Neural progenitor cell (in vitro differentiated cells): ENCODE measurements at regions not wholly inside any gene's neighbourhood (a gene's known extent, or its start where the extent isn't known, plus 50 kb on each side); places are given as distances from the start of the nearest gene placed in this dataset.
"Not testable (repeated sequence)": the region's sequence is repeated elsewhere in the genome, so short reads cannot be mapped to it uniquely, and the experiment has no call there.

Experiments used
- DNase-seq: peaks from one replicate; pipeline ENCODE4 v3.0.0-alpha.2; 2016; ENCODE audit warnings: low spot score
- H2AFZ ChIP-seq: fragments of 200-600 bp; sonication (generic); replicated peaks from 2 replicates; pipeline ENCODE4 v1.6.1; 2016; ENCODE audit warnings: antibody characterized with exemption
- H3F3A ChIP-seq: fragments of 200-600 bp; sonication (generic); 2 replicates; pipeline ENCODE4 v1.6.1; 2016; ENCODE audit warnings: antibody characterized with exemption, low read depth
- H3K27ac ChIP-seq: fragments of 200-600 bp; sonication (generic); 2 replicates; pipeline ENCODE4 v1.5.1; 2016; ENCODE audit warnings: mild to moderate bottlenecking
- H3K27me3 ChIP-seq: fragments of 200-600 bp; sonication (generic); 2 replicates; pipeline ENCODE4 v1.6.1; 2016; ENCODE audit warnings: mild to moderate bottlenecking, moderate library complexity
- H3K36me3 ChIP-seq: fragments of 200-600 bp; sonication (generic); 2 replicates; pipeline ENCODE4 v1.5.1; 2016
- H3K4me1 ChIP-seq: fragments of 200-600 bp; sonication (generic); 2 replicates; pipeline ENCODE4 v1.6.1; 2016; ENCODE audit warnings: mixed run types
- H3K4me2 ChIP-seq: fragments of 200-600 bp; sonication (generic); 2 replicates; pipeline ENCODE4 v1.6.1; 2016
- H3K4me3 ChIP-seq: fragments of 200-600 bp; sonication (generic); 2 replicates; pipeline ENCODE4 v1.5.1; 2016
- H3K79me2 ChIP-seq: fragments of 200-600 bp; sonication (generic); 2 replicates; pipeline ENCODE4 v1.6.1; 2016; ENCODE audit warnings: low read depth
- H3K9ac ChIP-seq: fragments of 200-600 bp; sonication (generic); 2 replicates; pipeline ENCODE4 v1.6.1; 2016
- H3K9me3 ChIP-seq: fragments of 200-600 bp; sonication (generic); 2 replicates; pipeline ENCODE4 v1.5.1; 2016; ENCODE audit warnings: low read depth
- H4K20me1 ChIP-seq: fragments of 200-600 bp; sonication (generic); 2 replicates; pipeline ENCODE4 v1.6.1; 2016; ENCODE audit warnings: low read depth
- H3K27ac Mint-ChIP-seq: 3 replicates; pipeline ENCODE4 v1.8.0; 2021; ENCODE audit warnings: mixed read lengths
- H3K27me3 Mint-ChIP-seq: 2 replicates; pipeline ENCODE4 v1.8.0; 2022; ENCODE audit warnings: low read depth, mild to moderate bottlenecking, inconsistent platforms, moderate library complexity, mixed read lengths; ENCODE audit not compliant: insufficient read depth
- H3K36me3 Mint-ChIP-seq: 3 replicates; pipeline ENCODE4 v1.8.0; 2021; ENCODE audit warnings: mixed read lengths
- H3K4me1 Mint-ChIP-seq: 3 replicates; pipeline ENCODE4 v1.8.0; 2021; ENCODE audit warnings: mixed read lengths
- H3K4me3 Mint-ChIP-seq: 3 replicates; pipeline ENCODE4 v1.8.0; 2021; ENCODE audit warnings: mild to moderate bottlenecking, moderate library complexity, mixed read lengths
- H3K9me3 Mint-ChIP-seq: 3 replicates; pipeline ENCODE4 v1.8.0; 2020; ENCODE audit warnings: mixed read lengths
- EZH2 ChIP-seq: fragments of 200-600 bp; sonication (generic); IDR thresholded peaks from 2 replicates; pipeline ENCODE4 v1.6.1; 2017; ENCODE audit warnings: antibody characterized with exemption, mild to moderate bottlenecking, moderate library complexity
- EZH2phosphoT487 ChIP-seq: fragments of 200-600 bp; sonication (generic); IDR thresholded peaks from 2 replicates; pipeline ENCODE4 v1.6.1; 2017; ENCODE audit warnings: antibody characterized with exemption
- TF ChIP-seq, protein P1 (sequence below): fragments of 200-600 bp; sonication (generic); IDR thresholded peaks from 2 replicates; pipeline ENCODE4 v1.5.1; 2017; ENCODE audit warnings: antibody characterized with exemption, mild to moderate bottlenecking

DNA sequence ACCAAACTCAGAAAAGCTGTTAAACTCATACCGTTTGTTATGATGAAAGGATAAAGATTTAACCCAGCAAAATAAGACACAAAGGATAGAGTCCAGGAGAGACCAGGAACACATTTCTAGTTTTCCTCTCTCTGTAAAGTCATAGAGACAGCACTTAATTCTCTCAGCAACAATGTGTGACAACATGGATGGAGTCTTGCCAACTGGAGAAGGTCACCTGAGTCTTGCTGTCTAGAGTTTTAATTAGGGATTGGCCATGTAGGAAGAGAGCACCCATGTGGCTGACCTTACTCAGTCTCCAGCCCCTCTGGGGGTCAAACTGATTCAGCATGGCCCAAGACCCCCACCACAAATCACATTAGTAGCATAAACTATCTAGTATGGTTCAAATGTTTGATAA, 151.0 kb upstream of the ATF7IP start:
- Histone ChIP-seq H3K9me3 (no peaks in the 10 kb centered on the region), H3K36me3 (no peaks in the 10 kb centered on the region), H3K9ac (no peak overlapping the region), H3K4me3 (no peak overlapping the region), H2AFZ (no peak overlapping the region), H3K4me1 (peaks cover 45% of the 10 kb centered on the region), H3K27me3 (no peaks in the 10 kb centered on the region), H3F3A (peaks cover 29% of the 10 kb centered on the region), H4K20me1 (no peaks in the 10 kb centered on the region), H3K4me2 (no peak overlapping the region), H3K79me2 (no peaks in the 10 kb centered on the region), H3K27ac (no peak overlapping the region)
- no peak for DNase-seq
- H3K9me3 Mint-ChIP-seq = no peaks in the 10 kb centered on the region
- TF ChIP-seq EZH2phosphoT487 (no peak), EZH2 (no peak)
- TF ChIP-seq, protein P1, sequence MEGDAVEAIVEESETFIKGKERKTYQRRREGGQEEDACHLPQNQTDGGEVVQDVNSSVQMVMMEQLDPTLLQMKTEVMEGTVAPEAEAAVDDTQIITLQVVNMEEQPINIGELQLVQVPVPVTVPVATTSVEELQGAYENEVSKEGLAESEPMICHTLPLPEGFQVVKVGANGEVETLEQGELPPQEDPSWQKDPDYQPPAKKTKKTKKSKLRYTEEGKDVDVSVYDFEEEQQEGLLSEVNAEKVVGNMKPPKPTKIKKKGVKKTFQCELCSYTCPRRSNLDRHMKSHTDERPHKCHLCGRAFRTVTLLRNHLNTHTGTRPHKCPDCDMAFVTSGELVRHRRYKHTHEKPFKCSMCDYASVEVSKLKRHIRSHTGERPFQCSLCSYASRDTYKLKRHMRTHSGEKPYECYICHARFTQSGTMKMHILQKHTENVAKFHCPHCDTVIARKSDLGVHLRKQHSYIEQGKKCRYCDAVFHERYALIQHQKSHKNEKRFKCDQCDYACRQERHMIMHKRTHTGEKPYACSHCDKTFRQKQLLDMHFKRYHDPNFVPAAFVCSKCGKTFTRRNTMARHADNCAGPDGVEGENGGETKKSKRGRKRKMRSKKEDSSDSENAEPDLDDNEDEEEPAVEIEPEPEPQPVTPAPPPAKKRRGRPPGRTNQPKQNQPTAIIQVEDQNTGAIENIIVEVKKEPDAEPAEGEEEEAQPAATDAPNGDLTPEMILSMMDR = no peak
- no peaks in the 10 kb centered on the region for H3K36me3 Mint-ChIP-seq
- H3K4me1 Mint-ChIP-seq = peaks cover 28% of the 10 kb centered on the region
- no peak overlapping the region for H3K27ac Mint-ChIP-seq
- no peak overlapping the region for H3K4me3 Mint-ChIP-seq
- no peaks in the 10 kb centered on the region for H3K27me3 Mint-ChIP-seq

DNA sequence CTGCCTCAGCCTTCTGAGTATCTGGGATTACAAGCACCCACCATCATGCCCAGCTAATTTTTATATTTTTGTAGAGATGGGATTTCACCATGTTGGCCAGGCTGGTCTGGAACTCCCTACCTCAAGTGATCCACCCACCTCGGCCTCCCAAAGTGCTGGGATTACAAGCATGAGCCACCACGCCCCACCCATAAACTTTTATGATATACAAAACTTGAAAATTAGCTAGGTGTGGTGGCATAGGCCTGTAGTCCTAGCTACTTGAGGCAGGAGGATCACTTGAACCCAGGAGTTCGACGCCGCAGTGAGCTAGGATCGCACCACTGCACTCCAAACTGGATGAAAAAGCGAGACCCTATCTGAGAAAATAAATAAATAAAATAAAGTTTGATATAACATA, 149.5 kb upstream of the ATF7IP start:
- not testable (repeated sequence) for H2AFZ ChIP-seq, H3K27me3 Mint-ChIP-seq, H3K4me2 ChIP-seq

DNA sequence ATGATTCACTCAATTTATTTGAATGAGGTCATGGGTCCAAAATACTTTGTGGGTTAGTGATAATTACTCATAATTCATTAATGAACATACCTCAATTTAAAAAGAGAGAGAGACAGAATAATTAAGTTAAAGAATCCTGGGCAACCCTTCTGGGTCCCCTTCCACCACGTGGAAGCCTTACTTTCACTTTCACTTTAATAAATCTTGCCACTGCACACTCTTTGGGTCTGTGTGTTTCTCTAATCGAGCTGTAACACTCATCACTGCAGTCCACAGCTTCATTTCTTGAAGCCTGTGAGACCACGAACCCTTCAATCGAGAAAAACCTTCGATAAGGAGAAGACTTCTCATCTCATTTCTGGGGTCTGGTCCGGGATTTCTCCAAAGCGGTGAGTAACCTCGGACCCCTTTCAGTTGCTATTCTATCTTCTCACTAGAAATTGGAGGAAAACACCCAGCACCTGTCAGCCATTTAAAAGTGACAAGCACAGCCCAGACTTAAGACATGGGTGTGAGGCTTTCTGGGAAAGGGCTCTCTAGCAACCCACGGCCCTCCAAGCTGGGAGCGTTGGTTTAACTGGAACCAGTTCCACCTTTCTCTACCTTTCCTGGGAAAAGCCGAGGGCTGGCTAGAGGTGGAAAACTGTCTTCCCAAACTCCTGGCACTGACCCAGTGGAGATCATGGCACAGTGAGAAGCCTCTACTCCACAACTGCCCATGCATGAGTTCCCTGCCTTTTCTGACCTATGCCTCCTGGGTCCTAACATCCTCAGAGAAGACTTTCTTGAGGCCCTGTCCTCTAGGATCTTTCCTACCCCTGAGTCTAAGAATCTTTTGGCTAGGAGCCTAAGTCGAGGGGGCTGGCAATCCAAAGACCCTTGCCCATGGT, 148.8 kb upstream of the ATF7IP start:
- no peak overlapping the region for H3K4me3 ChIP-seq
- H3K4me2 ChIP-seq = no peak overlapping the region
- no peaks in the 10 kb centered on the region for H3K36me3 ChIP-seq
- Mint-ChIP-seq H3K36me3 (no peaks in the 10 kb centered on the region), H3K4me3 (no peak overlapping the region), H3K9me3 (peaks cover 14% of the 10 kb centered on the region), H3K27ac (peak overlapping the region; percentile 42), H3K27me3 (no peaks in the 10 kb centered on the region), H3K4me1 (peaks cover 28% of the 10 kb centered on the region)
- H3K9me3 ChIP-seq = no peaks in the 10 kb centered on the region
- no peak for DNase-seq
- no peak overlapping the region for H3K9ac ChIP-seq
- H2AFZ ChIP-seq = peak overlapping the region; percentile 47
- no peak overlapping the region for H3K27ac ChIP-seq
- no peaks in the 10 kb centered on the region for H3K79me2 ChIP-seq
- peaks cover 29% of the 10 kb centered on the region for H3F3A ChIP-seq
- no peaks in the 10 kb centered on the region for H4K20me1 ChIP-seq
- TF ChIP-seq, protein P1 = no peak
- TF ChIP-seq EZH2phosphoT487 (no peak), EZH2 (no peak)
- peaks cover 48% of the 10 kb centered on the region for H3K4me1 ChIP-seq
- no peaks in the 10 kb centered on the region for H3K27me3 ChIP-seq

More for the DNA sequence above, 149.5 kb upstream of the ATF7IP start:
- H3K79me2 ChIP-seq, H3K27me3 ChIP-seq, DNase-seq, H3K36me3 ChIP-seq, H3K4me3 Mint-ChIP-seq, H3K27ac ChIP-seq, H3K36me3 Mint-ChIP-seq, H3K27ac Mint-ChIP-seq, H3K4me3 ChIP-seq, H3K9me3 ChIP-seq, H3K9ac ChIP-seq, H4K20me1 ChIP-seq, H3K9me3 Mint-ChIP-seq: not testable (repeated sequence)
- Histone ChIP-seq H3F3A (peaks cover 32% of the 10 kb centered on the region), H3K4me1 (peaks cover 54% of the 10 kb centered on the region)
- peaks cover 28% of the 10 kb centered on the region for H3K4me1 Mint-ChIP-seq

DNA sequence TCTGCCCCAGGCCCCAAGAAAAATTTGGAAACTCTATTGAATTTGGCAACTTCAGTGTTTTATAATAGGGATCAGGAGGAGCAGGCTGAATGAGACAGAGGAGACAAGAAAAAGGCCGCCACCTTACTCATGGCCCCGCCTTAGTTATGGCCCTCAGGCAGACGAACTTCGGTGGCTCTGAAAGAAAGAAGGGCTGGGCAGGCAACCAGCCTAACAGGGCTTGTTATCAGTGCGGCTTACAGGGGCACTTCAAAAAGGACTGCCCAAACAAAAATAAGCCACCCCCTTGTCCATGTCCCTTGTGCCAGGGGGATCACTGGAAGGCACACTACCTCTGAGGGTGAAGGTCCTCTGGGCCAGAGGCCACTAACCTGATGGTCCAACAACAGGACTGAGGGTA, 146.3 kb upstream of the ATF7IP start:
- peaks cover 2% of the 10 kb centered on the region for H3K27me3 Mint-ChIP-seq
- H3K36me3 Mint-ChIP-seq = no peaks in the 10 kb centered on the region
- H3K4me2 ChIP-seq = no peak overlapping the region
- no peak overlapping the region for H3K4me3 ChIP-seq
- no peak overlapping the region for H3K27ac Mint-ChIP-seq
- H3K79me2 ChIP-seq = no peaks in the 10 kb centered on the region
- H4K20me1 ChIP-seq = no peaks in the 10 kb centered on the region
- H3K9ac ChIP-seq = no peak overlapping the region
- H3K4me3 Mint-ChIP-seq = no peak overlapping the region
- peaks cover 9% of the 10 kb centered on the region for H3K4me1 Mint-ChIP-seq
- H3K27ac ChIP-seq = no peak overlapping the region
- H3K4me1 ChIP-seq = peaks cover 23% of the 10 kb centered on the region
- H3K36me3 ChIP-seq = no peaks in the 10 kb centered on the region
- TF ChIP-seq EZH2phosphoT487 (no peak), EZH2 (no peak)
- TF ChIP-seq, protein P1 = no peak
- no peaks in the 10 kb centered on the region for H3K9me3 ChIP-seq
- peaks cover 14% of the 10 kb centered on the region for H3K9me3 Mint-ChIP-seq
- peaks cover 18% of the 10 kb centered on the region for H3F3A ChIP-seq
- H2AFZ ChIP-seq = no peak overlapping the region
- H3K27me3 ChIP-seq = no peaks in the 10 kb centered on the region
- no peak for DNase-seq

DNA sequence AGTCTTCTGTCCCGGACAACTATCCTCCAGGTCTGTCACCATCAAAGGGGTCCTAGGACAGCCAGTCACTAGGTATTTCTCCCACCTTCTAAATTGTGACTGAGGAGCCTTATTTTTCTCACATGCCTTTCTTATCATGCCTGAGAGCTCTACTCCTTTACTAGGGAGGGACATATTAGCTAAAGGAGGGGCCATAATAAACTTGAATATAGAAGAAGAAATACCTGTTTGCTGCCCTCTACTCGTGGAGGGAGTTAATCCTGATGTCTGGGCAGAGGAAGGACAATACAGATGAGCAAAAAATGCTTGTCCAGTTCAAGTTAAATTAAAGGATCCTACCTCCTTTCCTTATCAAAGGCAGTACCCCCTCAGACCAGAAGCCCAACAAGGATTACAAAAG, 145.8 kb upstream of the ATF7IP start:
- not testable (repeated sequence) for H3K27ac ChIP-seq, DNase-seq, H3K27me3 ChIP-seq, H3K36me3 Mint-ChIP-seq, H2AFZ ChIP-seq, H3K4me1 Mint-ChIP-seq, H3K4me3 ChIP-seq, H3K9ac ChIP-seq, H3K36me3 ChIP-seq, H3K27me3 Mint-ChIP-seq, H4K20me1 ChIP-seq, H3K79me2 ChIP-seq, H3K4me2 ChIP-seq, H3K4me3 Mint-ChIP-seq, H3K9me3 ChIP-seq
- peaks cover 14% of the 10 kb centered on the region for H3K9me3 Mint-ChIP-seq
- H3F3A ChIP-seq = peaks cover 18% of the 10 kb centered on the region
- H3K27ac Mint-ChIP-seq = peak overlapping the region; percentile 24
- peaks cover 21% of the 10 kb centered on the region for H3K4me1 ChIP-seq
